ENCODE measurements at regions not wholly inside any gene's neighbourhood (a gene's known extent, or its start where the extent isn't known, plus 50 kb on each side); places are given as distances from the start of the nearest gene placed in this dataset.
"Not testable (repeated sequence)": the region's sequence is repeated elsewhere in the genome, so short reads cannot be mapped to it uniquely, and the experiment has no call there.

DNA sequence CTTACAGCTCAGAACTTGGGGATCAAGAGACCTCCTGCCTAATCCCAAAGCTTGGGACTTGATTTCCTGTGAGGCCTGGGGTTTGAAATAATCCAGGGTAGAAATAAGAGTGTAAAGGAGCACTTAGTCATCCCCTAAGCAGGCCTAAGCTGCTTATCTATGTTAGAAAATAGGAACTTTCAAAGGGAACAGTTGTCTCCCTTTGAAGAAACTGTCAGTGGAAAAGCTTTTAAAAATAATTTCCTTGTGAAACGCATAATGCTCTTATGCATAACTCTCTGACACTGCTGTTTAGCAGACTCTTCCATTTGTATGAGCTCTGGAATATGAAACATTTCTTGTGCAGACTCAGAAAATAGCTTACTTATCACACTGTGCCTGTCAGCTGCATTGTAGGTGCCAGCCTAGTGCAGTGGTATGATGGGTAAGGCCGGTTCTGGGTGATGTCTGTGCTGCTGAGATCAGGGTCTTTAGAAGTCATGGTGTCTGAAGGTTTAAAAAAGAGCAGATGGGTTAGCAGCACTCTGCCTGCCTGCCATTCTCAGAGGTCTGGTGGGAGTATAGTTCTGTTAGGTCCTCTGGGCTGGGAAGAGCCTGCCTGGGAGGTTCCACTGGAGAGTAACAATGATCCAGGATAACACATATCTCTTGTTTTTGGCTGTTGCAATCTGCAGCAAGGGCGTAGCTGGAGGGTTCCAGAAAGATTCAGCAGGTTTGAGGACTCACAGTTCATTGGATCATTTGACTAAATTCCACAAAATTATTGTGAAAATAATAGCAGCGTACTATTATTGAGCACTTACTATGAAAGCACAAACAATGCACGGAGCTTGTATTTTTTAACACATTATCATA, 283.2 kb upstream of the MEX3C start:
- H3K36me3 Mint-ChIP-seq (ENCODE audit: low read depth): no peaks in the 10 kb centered on the region
- H3K9me3 Mint-ChIP-seq: no peaks in the 10 kb centered on the region
- no peak overlapping the region for H3K4me3 Mint-ChIP-seq
- no peaks in the 10 kb centered on the region for H3K27me3 Mint-ChIP-seq
- H3K27ac Mint-ChIP-seq: no peak overlapping the region
- no peaks in the 10 kb centered on the region for H3K4me1 Mint-ChIP-seq (ENCODE audit: low read depth)
- intact Hi-C loops (cut with micrococcal nuclease): no loop called here

DNA sequence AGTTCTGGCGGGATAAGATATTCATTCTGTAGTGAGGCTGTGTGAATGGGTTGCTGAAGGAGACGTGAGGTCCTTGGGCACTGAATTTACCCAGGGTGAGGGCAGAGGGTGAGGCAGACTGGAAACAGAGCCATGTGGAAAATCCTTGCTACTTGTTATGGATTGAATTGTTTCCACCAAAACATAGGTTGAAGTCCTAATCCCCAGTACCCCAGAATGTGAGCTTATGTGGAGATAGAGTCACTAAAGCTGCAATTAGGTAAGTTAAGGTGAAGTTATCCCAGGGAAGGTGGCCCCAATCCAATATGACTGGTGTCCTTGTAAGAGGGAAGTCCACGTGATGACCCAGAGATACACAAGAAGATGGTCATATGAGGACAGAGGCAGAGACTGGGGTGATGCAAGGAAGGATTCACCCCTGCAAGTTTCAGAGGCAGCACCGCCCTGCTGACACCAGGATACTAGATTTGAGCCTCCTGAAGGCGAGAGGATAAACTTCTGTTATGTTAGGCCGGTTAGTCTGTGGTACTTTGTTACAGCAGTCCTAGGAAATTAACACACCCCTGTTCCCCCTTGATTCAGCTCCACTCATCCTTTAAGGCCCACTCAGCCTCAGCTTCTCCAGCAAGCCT, 289.4 kb upstream of the MEX3C start:
- intact Hi-C loops (cut with micrococcal nuclease): no loop called here

GRCh38 chr18:51490417-51490816, 292.9 kb upstream of the MEX3C start:
- Mint-ChIP-seq H3K4me3 (no peak overlapping the region), H3K27ac (no peak overlapping the region), H3K36me3 (ENCODE audit: low read depth) (no peaks in the 10 kb centered on the region), H3K4me1 (ENCODE audit: low read depth) (no peaks in the 10 kb centered on the region), H3K9me3 (no peaks in the 10 kb centered on the region), H3K27me3 (no peaks in the 10 kb centered on the region)
- intact Hi-C loops (cut with micrococcal nuclease): no loop called here

More for the DNA sequence above, 289.4 kb upstream of the MEX3C start:
- H3K4me1 Mint-ChIP-seq (ENCODE audit: low read depth): no peaks in the 10 kb centered on the region
- no peaks in the 10 kb centered on the region for H3K9me3 Mint-ChIP-seq
- no peak overlapping the region for H3K4me3 Mint-ChIP-seq
- H3K36me3 Mint-ChIP-seq (ENCODE audit: low read depth): no peaks in the 10 kb centered on the region
- H3K27me3 Mint-ChIP-seq: no peaks in the 10 kb centered on the region
- no peak overlapping the region for H3K27ac Mint-ChIP-seq

DNA sequence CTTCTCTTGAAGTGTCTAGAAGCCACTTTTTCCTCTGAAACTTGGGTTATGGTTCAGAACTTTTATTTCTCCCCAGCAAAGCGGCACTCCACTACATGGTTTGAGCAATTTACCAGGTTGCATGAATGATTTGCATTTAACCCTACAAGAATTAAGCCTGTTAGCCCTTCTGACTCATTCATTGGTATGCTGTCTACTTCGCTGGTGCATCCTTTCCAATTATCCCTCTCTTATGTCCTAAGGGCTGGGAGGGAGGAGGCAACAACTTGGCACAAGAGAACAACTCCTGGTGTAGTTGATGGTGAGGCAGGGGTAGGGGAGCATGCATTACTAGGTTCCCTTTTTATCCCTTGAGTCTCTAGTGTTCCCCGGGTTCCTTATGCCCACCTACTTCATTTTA, 293.4 kb upstream of the MEX3C start:
- Mint-ChIP-seq H3K27ac (no peak overlapping the region), H3K27me3 (no peaks in the 10 kb centered on the region), H3K9me3 (no peaks in the 10 kb centered on the region), H3K36me3 (ENCODE audit: low read depth) (no peaks in the 10 kb centered on the region), H3K4me1 (ENCODE audit: low read depth) (no peaks in the 10 kb centered on the region), H3K4me3 (no peak overlapping the region)
- intact Hi-C loops (cut with micrococcal nuclease): no loop called here

GRCh38 chr18:51491678-51492372, 294.3 kb upstream of the MEX3C start:
- H3K4me3 Mint-ChIP-seq: no peak overlapping the region
- no peaks in the 10 kb centered on the region for H3K36me3 Mint-ChIP-seq (ENCODE audit: low read depth)
- no peak overlapping the region for H3K27ac Mint-ChIP-seq
- no peaks in the 10 kb centered on the region for H3K27me3 Mint-ChIP-seq
- intact Hi-C loops (cut with micrococcal nuclease): no loop called here
- H3K9me3 Mint-ChIP-seq: no peaks in the 10 kb centered on the region
- H3K4me1 Mint-ChIP-seq (ENCODE audit: low read depth): no peaks in the 10 kb centered on the region

GRCh38 chr18:51498085-51498855, 300.8 kb upstream of the MEX3C start:
- Mint-ChIP-seq H3K27me3 (no peaks in the 10 kb centered on the region), H3K27ac (no peak overlapping the region), H3K4me3 (no peak overlapping the region), H3K9me3 (no peaks in the 10 kb centered on the region), H3K36me3 (ENCODE audit: low read depth) (no peaks in the 10 kb centered on the region), H3K4me1 (ENCODE audit: low read depth) (no peaks in the 10 kb centered on the region)
- intact Hi-C loops (cut with micrococcal nuclease): no loop called here

- Mint-ChIP-seq H3K4me1 (ENCODE audit: low read depth) (no peaks in the 10 kb centered on the region), H3K9me3 (peaks cover 7% of the 10 kb centered on the region), H3K27ac (no peak overlapping the region), H3K27me3 (no peaks in the 10 kb centered on the region), H3K4me3 (no peak overlapping the region), H3K36me3 (ENCODE audit: low read depth) (no peaks in the 10 kb centered on the region)
- intact Hi-C loops (cut with micrococcal nuclease): no loop called here
Measured at GRCh38 chr18:51503351-51503750, 305.9 kb upstream of the MEX3C start.

DNA sequence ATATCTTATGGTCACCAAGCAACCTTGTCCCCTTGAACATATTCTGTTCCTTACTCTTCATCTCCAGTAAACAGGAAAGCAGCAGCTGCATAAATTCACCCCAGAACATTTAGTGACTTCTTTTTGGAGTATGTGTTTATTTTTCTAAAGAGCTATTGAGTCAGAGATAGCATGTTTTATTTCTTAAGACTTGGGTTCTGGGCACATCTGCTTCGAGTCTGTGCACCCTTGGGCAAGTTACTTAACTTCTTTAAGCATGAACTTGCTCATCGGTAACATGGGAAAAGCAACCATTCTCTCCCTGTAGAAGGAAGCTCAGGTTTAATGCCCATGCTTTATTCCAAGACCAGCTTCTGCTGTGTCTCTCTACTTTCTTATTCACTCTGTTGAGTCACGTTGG, 309.3 kb upstream of the MEX3C start:
- Mint-ChIP-seq H3K4me3 (no peak overlapping the region), H3K9me3 (peaks cover 7% of the 10 kb centered on the region), H3K27ac (no peak overlapping the region), H3K4me1 (ENCODE audit: low read depth) (no peaks in the 10 kb centered on the region), H3K27me3 (no peaks in the 10 kb centered on the region), H3K36me3 (ENCODE audit: low read depth) (no peaks in the 10 kb centered on the region)
- intact Hi-C loops (cut with micrococcal nuclease): no loop called here

GRCh38 chr18:51508410-51508809, 310.9 kb upstream of the MEX3C start:
- H3K4me3 Mint-ChIP-seq; H3K27ac Mint-ChIP-seq; H3K4me1 Mint-ChIP-seq (ENCODE audit: low read depth); intact Hi-C loops (cut with micrococcal nuclease); H3K36me3 Mint-ChIP-seq (ENCODE audit: low read depth); H3K27me3 Mint-ChIP-seq; H3K9me3 Mint-ChIP-seq: not testable (repeated sequence)

GRCh38 chr18:51510020-51510419, 312.5 kb upstream of the MEX3C start:
- H3K27me3 Mint-ChIP-seq: no peaks in the 10 kb centered on the region
- no peaks in the 10 kb centered on the region for H3K4me1 Mint-ChIP-seq (ENCODE audit: low read depth)
- peaks cover 7% of the 10 kb centered on the region for H3K9me3 Mint-ChIP-seq
- no peak overlapping the region for H3K4me3 Mint-ChIP-seq
- intact Hi-C loops (cut with micrococcal nuclease): no loop called here
- H3K36me3 Mint-ChIP-seq (ENCODE audit: low read depth): no peaks in the 10 kb centered on the region
- H3K27ac Mint-ChIP-seq: no peak overlapping the region

DNA sequence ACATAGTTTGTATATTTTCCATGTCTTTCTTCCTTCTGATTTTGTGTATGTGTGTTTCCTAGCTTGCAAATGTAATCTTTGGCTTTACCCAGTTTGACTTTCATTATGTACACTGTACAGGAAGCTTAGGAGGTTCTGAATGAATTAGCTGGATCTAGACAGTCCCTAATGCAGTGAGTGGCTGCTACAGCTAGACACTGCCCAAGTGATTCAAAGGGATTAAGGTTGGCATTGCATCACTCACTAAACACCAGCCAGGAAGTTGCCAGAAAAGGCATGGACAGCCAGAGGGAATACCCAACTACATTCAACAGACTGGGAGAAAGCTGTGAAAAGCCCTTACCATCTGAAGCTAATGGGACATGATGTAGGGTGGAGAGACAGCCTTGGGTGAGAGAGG, 316.0 kb upstream of the MEX3C start:
- Mint-ChIP-seq H3K27ac (no peak overlapping the region), H3K4me1 (ENCODE audit: low read depth) (no peaks in the 10 kb centered on the region), H3K36me3 (ENCODE audit: low read depth) (no peaks in the 10 kb centered on the region), H3K27me3 (no peaks in the 10 kb centered on the region), H3K4me3 (no peak overlapping the region), H3K9me3 (no peaks in the 10 kb centered on the region)
- intact Hi-C loops (cut with micrococcal nuclease): no loop called here

- no peak overlapping the region for H3K4me3 Mint-ChIP-seq
- H3K27me3 Mint-ChIP-seq: no peaks in the 10 kb centered on the region
- no peak overlapping the region for H3K27ac Mint-ChIP-seq
- no peaks in the 10 kb centered on the region for H3K4me1 Mint-ChIP-seq (ENCODE audit: low read depth)
- intact Hi-C loops (cut with micrococcal nuclease): no loop called here
- H3K9me3 Mint-ChIP-seq: no peaks in the 10 kb centered on the region
- no peaks in the 10 kb centered on the region for H3K36me3 Mint-ChIP-seq (ENCODE audit: low read depth)
Measured at GRCh38 chr18:51514128-51514527, 316.6 kb upstream of the MEX3C start.

DNA sequence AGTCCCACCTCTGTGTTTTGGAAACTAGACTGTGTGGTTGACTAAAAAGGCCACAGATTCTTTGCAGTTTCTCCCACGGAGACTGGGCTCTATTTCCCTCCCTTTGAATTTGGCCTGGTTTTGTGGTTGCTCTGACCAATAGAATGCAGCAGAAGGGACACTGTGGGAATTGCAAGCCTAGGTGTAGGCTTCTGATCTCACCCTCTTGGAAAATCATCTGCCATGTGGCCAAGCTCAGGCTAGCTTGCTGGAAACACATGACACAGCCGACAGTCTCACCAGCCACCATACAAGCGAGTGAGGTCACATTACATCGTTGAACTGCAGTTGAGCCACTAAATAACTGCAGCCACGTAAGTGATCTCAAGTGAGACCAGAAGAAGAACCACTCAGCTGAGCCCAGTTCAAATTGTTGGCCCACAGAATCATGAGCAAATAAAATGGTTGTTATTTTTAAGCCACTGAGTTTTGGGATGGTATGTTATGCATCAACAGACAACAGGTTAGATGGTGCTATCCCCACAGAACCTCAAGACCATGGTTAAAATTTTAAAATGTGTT, 319.1 kb upstream of the MEX3C start:
- Mint-ChIP-seq H3K9me3 (no peaks in the 10 kb centered on the region), H3K4me1 (ENCODE audit: low read depth) (no peaks in the 10 kb centered on the region), H3K27me3 (no peaks in the 10 kb centered on the region), H3K4me3 (no peak overlapping the region), H3K36me3 (ENCODE audit: low read depth) (no peaks in the 10 kb centered on the region), H3K27ac (no peak overlapping the region)
- intact Hi-C loops (cut with micrococcal nuclease): no loop called here
